HG03521 (cell line): ENCODE measurements at regions not wholly inside any gene's neighbourhood (a gene's known extent, or its start where the extent isn't known, plus 50 kb on each side); places are given as distances from the start of the nearest gene placed in this dataset.

Source experiments
- ATAC-seq: cut with Tn5 transposase; IDR thresholded peaks from one replicate; pipeline ENCODE4 v1.9.1; 2021; ENCODE audit warnings: mild to moderate bottlenecking, moderate library complexity; ENCODE audit not compliant: unreplicated experiment

DNA sequence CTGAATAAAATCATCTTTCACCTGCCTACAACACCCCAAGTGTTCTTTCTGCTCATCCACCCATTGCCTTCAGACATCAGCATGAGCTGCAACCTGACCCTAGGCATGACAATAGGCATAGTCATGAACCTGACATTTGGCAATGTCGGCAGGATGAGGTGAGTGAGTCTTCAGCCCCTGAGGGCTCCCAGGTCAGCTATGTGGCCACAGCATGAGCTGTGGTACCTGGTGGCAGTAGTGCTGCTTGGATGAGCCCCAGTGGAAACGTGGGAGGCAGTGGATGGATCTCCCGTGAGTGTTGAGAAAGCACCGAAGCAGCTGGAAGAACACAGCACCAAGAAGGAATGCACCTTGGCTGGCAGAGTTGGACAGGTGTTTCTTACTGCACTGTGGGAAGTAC is 334.8 kb upstream of the FAR2 start:
- ATAC-seq, result no peak

DNA sequence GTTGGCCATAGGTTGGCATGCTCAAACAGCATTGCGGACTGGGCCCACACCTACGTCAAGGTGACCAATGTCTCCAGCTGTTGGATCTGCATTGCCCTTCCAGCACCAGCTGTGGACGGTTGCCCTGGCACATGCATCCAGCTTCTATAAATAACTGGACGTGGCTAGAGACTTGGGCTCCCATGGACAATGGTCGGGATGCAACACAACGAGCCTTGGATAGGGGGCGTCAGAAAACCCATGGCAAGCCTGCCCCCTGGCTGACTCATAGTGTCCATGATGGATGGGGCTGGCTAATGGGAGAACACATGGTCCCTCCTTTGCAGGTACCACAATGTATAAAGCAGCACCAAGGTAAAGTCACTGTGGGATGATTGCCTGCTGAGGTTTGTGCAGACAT is 331.6 kb upstream of the FAR2 start:
- no peak for ATAC-seq

DNA sequence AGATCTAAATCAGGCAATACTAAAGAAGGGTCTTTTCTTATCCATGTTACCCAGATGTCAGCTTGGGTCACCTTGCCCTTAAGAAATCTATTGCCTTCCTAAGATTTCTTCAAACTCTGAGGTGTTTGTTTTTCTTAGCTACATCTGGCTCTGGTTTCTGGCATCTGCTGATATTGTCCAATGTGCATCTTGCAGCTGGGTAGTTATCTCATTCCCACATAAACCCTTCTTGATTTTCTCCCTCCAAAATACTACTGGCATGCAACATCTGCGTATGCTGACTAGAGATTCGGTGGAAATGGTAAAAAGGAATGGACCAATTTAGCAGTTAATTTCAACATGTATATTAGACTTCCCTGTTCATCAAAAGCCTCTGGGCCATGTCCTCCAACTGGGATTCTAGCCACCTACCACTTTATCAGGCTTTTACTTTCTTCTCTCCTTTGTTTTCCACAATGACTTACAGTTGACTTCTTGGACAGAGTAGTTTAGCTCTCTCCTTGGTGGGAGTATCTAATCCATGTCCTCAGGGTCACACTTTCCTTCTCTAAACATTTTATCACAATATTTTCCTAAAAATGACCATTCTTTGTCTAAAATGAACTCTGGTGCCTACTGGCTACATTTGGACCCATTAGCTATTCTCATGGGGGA is 324.8 kb upstream of the FAR2 start:
- no peak for ATAC-seq

DNA sequence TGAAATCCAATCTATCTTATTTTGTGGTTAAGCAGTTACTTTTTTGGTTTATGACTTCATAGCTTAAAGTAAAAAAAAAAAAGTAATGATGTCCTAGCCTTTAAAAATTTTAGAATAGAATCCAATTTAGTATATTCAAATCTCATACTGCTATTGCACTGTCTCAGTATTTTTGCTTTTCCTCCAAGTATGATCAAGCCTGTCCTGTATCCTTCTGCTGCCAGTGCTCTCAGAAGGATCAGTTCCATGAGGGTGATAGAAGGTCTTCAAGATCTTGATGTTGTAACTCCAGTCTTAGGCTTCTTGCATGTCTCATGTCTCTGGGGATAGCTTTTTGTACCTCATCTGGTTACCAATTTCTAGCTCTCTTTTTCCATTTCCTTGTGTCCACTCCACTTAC is 324.2 kb upstream of the FAR2 start:
- ATAC-seq, result no peak

DNA sequence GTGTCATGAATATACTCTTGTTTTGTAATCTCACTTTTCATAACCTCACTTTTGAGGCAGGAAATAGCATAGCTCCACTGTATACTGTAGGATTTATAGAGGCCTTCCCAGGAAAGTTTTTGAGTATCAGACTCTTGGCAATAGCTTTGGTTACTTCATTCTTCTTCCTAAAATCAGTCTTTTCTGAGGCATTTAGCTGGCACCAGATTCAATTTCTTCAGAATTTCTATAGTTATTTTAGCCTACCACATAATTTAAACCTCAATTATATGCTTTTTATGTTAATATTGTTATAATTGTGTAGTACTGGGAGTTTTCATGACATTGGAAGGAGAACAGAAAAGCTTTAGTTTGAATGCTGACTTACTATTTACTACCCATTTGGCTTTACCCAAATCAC is 322.3 kb upstream of the FAR2 start:
- no peak for ATAC-seq

DNA sequence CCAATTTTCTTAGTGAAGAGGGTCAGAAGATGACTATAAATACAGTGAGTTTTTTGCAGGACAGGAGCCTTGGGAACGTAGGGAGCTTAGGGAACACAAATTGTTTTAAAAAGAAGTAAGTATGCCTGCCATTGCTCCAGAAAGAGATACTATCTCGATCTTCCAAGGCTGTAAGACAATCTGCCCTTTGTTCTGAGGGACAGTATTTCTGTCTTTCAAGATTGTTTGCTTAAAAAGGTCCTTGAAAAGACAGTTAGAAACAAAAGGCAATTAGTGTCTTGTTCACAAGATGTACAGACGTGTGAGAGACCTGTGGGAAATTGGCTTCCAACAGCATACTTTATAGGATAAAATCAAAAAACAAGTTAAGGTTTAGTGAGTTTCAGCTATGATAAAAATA is 321.2 kb upstream of the FAR2 start:
- ATAC-seq, result no peak

DNA sequence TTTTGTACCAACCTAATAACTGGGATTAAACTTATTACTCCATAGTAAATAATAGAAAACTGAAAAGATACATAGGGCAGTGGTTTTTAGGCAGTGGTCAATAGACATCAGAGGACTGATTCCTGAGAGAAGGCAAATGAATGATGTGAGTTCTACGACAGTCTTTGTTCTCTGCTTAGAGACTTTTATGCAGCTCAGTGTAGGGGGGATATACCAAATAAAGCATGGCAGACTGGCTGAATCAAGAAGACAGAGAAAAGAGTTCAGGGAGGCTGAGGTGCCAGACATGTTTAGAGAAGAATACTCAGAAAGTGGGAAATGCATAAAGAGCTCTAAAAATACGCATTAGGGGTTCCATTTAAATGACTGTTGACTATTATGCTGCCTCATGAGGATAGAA is 320.8 kb upstream of the FAR2 start:
- ATAC-seq, result no peak

DNA sequence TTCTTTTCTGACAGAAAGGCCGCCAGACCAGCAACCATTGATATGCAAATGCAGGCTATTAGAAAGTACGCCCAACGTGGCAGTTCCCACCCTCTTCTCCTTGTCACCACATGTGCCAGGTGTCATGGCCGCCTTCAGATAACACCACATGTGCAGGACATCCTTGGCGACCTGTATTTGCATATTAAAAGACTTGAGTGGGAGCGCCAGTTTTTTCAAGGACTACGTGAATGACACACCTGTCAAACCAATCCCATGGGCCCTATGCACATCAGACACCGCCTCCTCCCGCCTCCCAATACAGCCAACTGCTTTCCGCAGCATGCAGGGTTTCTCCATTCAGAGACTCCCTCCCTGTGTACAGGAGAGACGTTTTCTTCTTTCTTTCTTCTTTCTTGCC is 318.6 kb upstream of the FAR2 start:
- ATAC-seq, result no peak

DNA sequence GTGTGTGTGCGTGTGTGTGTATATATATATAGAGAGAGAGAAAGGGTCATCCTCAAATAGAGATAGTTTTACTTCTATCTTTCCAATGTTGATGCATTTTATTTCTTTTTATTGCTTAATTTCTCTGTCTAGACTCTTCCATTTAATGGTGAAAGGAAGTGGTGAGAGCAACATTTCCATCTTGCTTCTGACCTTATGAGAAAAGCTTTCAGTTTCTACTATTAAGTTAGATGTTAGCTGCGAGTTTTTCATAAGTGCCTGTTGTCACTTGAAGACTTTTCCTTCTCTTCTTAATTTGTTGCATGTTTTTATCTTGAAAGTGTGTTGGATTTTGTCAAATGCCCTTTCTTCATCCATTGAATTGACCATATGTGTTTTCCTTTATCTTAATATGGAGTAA is 304.4 kb upstream of the FAR2 start:
- ATAC-seq, result no peak

DNA sequence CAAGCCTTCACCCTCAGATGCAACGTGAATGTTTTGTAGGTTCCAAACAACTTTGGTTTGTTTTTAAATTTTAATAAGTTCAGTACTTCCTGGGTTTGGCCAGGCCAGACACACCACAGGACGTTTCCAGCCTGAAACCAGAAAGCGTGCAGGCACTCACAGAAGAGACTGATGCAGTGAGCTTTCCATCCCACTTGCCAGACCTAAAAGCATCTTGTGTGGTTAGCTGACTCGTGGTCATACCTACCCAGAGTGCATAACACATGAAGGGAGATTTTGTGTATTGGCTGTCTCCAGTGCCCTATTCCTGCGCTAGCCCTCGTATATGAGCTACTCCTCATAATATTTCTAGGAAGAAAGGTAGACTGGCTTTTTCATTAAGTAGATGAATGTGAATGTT is 297.3 kb upstream of the FAR2 start:
- no peak for ATAC-seq

DNA sequence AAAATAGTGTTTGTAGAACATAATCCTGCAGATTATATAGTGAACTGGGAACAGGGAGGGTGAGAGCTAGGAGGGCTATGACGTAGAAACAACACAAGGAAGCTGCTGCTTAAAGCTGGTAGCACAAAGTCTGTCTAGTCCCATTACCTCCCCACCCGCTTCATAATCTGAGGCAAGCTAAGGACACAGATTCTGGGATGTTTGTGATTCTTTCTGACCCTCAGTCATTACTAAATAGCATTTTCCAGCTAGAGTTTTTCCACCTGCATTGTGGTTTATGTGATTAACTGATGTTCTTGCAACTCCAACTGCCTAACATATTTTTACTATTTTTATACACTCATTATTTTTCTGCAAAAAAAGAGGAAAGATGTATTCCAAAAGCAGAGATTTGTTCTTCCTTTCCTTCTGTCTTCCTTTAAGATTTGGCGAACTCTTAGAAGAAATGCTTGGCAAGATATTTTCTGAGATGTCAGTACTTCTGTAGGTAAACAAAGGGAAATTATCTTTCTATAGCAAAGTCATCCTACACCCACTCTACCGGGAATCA is 293.2 kb upstream of the FAR2 start:
- no peak for ATAC-seq

DNA sequence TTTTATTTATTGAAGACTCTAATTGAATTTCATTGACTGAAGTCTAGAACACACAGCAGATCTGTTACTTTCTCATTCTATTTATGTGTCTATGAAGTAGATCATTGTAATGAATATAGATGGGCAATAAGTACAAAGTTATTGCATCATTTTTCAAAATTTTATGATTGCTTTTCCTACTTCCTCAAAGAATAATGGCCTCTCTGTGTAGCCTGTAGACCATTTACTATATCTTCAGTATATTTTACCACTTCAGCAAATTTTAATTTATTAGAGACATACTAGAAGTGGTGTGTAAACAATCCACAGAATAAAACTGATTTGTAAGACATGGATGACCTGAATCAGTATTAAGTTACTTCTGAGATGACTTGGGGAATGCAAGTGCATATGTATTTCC is 291.7 kb upstream of the FAR2 start:
- ATAC-seq, result no peak

DNA sequence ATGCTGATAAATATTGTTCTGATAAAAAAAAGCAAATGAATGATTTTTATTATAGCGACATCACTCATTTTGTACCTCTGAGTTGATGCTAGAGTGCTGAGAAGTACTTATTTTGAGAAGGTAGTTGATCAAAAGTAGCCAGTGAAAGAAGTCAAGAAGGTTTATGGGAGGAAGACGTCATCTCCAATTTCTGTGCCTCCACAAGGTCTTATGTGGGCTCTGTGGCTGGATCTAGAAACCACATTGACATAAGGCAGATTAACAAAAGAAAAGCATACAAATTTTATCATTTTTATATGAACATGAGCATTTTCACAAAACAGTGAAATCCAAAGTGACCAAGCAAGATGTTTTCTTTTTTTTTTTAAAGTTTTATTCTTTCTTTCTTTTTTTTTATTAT is 289.5 kb upstream of the FAR2 start:
- ATAC-seq, result no peak

DNA sequence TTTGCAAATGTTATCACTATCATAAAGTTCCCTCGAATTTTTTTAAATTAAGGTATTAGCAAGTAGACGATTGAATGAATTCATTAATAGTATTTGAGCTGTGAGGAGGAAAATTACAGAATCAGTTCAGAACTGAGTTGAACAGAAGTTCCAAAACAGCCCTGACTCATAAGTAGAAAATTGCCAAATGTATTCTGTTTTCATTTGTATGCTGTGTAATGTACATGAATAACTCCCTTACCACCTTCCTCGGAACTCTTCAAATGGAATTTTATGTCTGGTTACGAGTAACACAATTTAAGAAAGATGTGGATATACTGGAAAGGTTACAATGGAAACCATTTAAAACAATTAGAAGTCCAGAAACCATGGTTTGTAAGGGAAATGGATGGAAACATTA is 283.3 kb upstream of the FAR2 start:
- no peak for ATAC-seq

DNA sequence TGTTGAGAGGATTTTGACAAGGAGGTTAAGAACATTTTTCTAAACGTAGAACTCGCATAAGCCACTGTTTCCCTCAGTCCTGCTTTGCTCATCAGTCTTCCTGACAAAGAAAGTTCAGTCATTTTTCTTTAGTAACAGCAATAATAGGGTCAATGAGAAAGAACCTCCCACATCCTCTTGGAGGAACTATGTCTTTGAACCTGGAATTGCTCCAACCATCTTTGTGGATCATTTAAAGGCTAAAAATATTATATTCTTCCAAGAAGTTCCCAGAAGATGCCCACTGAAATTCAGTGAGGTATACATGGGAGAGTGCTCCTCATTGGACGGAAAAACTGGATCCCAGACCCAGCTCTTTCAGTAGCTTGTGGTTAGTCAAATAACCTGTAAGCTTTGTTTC is 282.8 kb upstream of the FAR2 start:
- no peak for ATAC-seq

DNA sequence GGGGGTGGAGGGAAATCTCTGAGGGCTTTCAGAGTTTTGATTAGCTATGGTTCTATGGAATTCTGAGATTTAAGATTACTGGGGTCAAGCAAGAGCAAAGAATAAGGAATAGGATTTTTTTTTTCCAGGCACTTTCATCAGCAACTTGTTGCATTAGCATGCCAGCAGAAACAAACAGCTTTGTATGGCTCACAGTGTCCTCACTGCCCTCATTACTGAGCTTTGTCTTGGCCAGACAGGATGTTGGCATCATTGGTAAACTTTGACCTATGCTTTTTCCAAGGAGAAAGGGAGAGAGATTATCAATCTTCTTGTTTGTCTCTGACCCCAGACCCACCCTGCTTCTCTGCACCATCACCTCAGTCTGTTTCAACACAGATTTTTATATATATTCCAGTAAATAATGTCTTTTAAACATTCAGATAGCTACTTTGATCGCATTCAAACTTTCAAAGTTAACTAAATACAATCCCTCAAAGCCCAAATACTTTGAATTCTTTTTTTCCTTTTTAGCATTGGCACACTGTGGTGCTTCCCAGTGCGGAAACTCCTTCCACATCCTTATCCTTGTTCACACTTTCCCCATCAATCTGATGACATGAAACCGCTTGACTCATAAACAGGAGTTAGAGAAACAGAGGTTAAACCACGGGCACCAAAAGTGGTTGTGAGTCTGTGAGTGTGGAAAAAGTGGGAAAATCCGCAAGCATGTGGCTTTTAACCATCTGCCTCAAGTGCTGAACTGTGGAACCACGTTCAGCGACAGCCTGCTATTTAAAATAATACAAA is 282.2 kb upstream of the FAR2 start:
- no peak for ATAC-seq

DNA sequence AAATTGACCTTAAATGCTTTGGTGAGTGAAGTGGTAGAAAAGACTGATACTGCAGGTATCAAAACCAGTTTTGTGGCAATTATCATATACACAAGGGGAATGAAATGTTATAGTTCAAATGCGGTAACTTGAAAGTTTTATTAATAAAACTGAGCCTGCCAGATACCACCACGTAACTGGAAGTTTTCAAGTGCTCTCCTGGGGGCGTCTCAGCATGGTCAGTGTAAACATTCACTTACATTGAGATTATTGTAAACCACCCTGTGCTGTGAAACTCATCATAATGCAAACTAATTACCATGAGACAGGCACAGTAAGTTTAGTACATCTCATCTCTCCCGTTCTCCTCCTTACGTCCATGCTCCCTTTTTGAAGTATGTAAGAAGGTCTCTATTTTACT is 280.7 kb upstream of the FAR2 start:
- no peak for ATAC-seq

DNA sequence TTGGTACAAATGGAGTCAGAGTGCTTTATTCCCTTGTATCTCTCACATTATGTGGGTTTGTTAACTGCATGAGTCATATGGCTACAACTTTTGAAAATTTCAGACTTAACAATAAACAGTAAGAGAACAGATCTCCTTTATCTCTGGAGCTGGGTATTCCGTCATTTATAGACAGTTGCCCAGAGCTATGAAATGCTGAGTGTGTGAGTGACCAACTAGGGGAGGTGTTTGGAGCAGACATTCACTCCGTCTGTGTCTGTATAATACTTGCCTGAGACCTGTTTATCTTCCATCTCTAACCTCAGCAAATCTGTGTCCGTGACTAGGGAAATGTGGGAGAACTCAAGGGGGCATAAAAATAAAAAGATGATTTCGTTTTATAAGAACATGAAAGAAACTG is 279.9 kb upstream of the FAR2 start:
- no peak for ATAC-seq

DNA sequence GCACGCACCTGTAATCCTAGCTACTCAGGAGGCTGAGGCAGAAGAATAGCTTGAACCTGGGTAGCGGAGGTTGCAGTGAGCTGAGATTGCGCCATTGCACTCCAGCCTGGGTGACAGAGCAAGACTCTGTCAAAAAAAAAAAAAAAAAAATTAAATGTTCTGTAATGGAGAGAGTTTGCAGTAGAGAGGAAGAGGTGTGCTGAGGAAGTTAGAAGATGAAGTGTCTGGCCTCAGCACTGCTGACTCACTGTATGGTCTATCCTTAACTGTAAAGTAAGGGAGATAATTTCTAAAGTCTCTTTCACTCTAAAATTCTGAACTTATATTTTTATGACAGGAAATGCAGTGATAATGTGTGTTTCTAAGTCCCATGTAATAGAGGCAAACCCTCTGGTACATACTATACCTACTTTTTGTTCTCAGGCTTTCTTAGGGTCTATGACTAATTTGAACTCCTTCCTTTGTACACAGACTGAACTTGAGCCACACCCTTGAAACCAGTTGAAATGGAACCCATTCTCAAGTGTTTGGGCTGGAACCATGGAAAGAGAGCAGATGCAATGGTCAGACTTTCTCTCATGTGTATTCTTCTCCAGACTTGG is 278.1 kb upstream of the FAR2 start:
- ATAC-seq, result no peak

DNA sequence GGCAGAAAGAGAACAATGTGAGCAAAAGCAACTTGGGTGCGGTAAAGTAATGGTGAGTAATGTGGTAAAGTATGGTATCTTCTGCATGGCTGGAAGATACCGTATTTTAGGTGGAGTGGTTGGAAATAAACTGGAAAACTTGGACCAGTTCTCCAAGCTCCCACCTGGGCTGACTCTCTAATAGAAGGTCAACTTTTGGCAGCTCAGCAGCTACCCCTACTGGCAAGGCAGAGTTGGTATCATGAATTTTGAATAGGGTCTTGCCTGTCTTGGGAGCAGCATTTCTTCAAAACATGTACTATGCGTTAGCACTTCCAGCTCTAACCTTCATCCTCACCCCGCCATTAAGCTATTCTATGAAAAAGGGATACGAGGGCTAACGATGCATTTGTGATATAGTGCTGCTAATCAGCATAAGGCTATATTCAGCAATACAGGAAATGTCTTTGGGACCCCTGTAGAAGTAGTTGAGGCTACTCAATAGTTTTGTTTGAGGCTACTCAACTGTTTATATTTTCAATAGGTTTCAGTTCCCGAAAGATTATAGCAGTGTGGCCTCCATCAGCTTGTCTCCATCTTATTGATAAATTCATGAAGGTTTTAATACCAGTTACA is 276.3 kb upstream of the FAR2 start:
- peak; percentile 48 for ATAC-seq

DNA sequence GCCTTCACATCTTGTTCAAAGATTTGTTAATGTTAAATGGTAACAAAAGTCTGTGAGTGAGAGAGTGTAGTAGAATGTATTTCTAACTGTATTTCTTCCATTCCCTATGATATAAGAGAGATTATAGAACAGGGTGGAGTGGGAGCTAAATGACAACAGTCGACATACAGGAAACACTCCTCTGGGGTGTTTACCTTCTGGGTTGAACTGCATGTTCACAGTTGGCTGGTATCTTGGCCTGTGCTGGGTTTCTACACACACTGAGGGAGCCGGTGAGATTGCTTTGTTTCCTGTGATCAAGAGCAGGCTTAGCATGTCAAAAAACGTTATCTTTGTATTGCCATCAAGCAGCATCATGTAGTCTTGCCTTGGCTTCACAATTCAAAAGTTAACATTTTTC is 274.3 kb upstream of the FAR2 start:
- no peak for ATAC-seq
